Natural killer cell (primary cell): ENCODE measurements at regions not wholly inside any gene's neighbourhood (a gene's known extent, or its start where the extent isn't known, plus 50 kb on each side); places are given as distances from the start of the nearest gene placed in this dataset.

Experiments
- ATAC-seq, 3 donors: fragments of 150-1000 bp in 2 of 3; fragments of 200-7000 bp in 1 of 3; cut with Tn5 transposase; 1 replicate in 1 of 3; 2 replicates in 2 of 3; pipeline ENCODE4 v1.10.0; 2021; ENCODE audit warnings: mild to moderate bottlenecking in 2 of 3, moderate library complexity in 2 of 3
- DNase-seq, 2 donors: peaks; one replicate each; pipeline versions ENCODE4 v3.0.0 to v3.0.0-alpha.2; 2013 to 2021; ENCODE audit warnings: mixed read lengths in 1 of 2
- H3K27ac ChIP-seq: one replicate; pipeline ENCODE4 v1.5.1; 2013; ENCODE audit warnings: mild to moderate bottlenecking, low read length
- H3K27me3 ChIP-seq: one replicate; pipeline ENCODE4 v1.6.1; 2013; ENCODE audit warnings: low read length; ENCODE audit not compliant: control insufficient read depth, insufficient read depth
- H3K36me3 ChIP-seq: one replicate; pipeline ENCODE4 v1.6.1; 2013; ENCODE audit warnings: low read length; ENCODE audit not compliant: control insufficient read depth, insufficient read depth
- H3K4me1 ChIP-seq: one replicate; pipeline ENCODE4 v1.6.1; 2013; ENCODE audit warnings: low read length; ENCODE audit not compliant: control insufficient read depth, insufficient read depth
- H3K4me3 ChIP-seq: one replicate; pipeline ENCODE4 v1.5.1; 2013; ENCODE audit warnings: low read length
- H3K9me3 ChIP-seq: one replicate; pipeline ENCODE4 v1.6.1; 2013; ENCODE audit warnings: low read length; ENCODE audit not compliant: control insufficient read depth, insufficient read depth
- H3K27ac Mint-ChIP-seq, 2 donors: one replicate each; pipeline ENCODE4 v1.8.0; 2022; ENCODE audit warnings: mild to moderate bottlenecking in 2 of 2, mixed read lengths in 2 of 2, moderate library complexity in 1 of 2
- H3K27me3 Mint-ChIP-seq, 2 donors: one replicate each; pipeline ENCODE4 v1.8.0; 2022; ENCODE audit warnings: low read depth in 2 of 2, mixed read lengths in 2 of 2
- H3K36me3 Mint-ChIP-seq: one replicate; pipeline ENCODE4 v1.8.0; 2022; ENCODE audit warnings: mixed read lengths
- H3K4me1 Mint-ChIP-seq, 2 donors: one replicate each; pipeline ENCODE4 v1.8.0; 2022; ENCODE audit warnings: mixed read lengths in 2 of 2
- H3K4me3 Mint-ChIP-seq: one replicate; pipeline ENCODE4 v1.8.0; 2022; ENCODE audit warnings: mild to moderate bottlenecking, moderate library complexity, mixed read lengths
- H3K9me3 Mint-ChIP-seq, 2 donors: one replicate each; pipeline ENCODE4 v1.8.0; 2022; ENCODE audit warnings: mixed read lengths in 2 of 2
- WGBS: methylation state at CpG from one replicate; pipeline ENCODE4 v1.1.7; 2013; ENCODE audit warnings: missing lambda C conversion rate; ENCODE audit not compliant: insufficient coverage; 5-methylcytosine and 5-hydroxymethylcytosine counted together
- intact Hi-C: fragments of 100-400 bp; cut with micrococcal nuclease; formaldehyde crosslinking; loops from one replicate; pipeline ENCODE4 v1.14.2; 2022
- TF ChIP-seq, protein P1 (sequence below): fragments of 200-600 bp; IDR thresholded peaks from one replicate; pipeline ENCODE4 v1.8.0; 2022; ENCODE audit warnings: antibody characterized with exemption

DNA sequence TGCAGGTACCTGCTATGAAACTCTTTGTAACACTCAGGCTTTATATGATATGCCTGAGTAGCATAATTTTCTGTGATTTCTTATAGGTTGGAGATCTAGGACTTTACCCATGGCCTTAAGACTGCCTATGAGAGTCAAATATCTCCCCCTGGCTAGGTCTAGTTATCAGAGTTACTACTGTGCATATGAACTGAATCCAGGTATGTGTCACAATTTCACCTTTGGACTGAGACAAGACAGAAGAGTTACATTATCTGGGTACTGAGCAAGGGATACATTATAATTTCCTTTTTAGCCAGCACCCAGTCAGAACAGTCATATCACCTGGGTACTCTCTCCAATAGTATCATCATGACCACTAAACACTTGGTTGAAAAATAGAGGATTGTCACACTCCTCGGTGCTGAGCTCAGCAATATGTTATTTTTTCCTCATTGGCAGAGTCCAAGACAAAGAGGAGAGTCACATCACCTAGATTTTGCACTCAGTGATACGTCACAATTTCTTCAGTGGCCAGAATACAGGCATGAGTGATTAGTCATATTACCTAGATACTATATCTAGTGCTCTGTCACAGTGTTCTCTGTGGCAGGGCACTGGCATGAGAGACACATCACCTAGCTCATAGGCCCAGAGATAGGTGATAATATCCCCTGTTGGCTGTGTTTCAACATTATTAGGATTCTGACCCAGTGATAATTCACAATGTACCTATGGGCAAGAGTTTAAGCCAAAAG is 1027.6 kb upstream of the AMELY start:
- ATAC-seq (no peak), DNase-seq (no peak)
- Histone ChIP-seq H3K36me3 (no peaks in the 10 kb centered on the region), H3K27ac (no peak overlapping the region), H3K4me3 (no peak overlapping the region), H3K9me3 (no peaks in the 10 kb centered on the region), H3K27me3 (no peaks in the 10 kb centered on the region), H3K4me1 (no peaks in the 10 kb centered on the region)
- TF ChIP-seq, protein P1, sequence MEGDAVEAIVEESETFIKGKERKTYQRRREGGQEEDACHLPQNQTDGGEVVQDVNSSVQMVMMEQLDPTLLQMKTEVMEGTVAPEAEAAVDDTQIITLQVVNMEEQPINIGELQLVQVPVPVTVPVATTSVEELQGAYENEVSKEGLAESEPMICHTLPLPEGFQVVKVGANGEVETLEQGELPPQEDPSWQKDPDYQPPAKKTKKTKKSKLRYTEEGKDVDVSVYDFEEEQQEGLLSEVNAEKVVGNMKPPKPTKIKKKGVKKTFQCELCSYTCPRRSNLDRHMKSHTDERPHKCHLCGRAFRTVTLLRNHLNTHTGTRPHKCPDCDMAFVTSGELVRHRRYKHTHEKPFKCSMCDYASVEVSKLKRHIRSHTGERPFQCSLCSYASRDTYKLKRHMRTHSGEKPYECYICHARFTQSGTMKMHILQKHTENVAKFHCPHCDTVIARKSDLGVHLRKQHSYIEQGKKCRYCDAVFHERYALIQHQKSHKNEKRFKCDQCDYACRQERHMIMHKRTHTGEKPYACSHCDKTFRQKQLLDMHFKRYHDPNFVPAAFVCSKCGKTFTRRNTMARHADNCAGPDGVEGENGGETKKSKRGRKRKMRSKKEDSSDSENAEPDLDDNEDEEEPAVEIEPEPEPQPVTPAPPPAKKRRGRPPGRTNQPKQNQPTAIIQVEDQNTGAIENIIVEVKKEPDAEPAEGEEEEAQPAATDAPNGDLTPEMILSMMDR: no peak
- Mint-ChIP-seq H3K27ac (no peak overlapping the region), H3K9me3 (no peaks in the 10 kb centered on the region), H3K4me3 (no peak overlapping the region), H3K4me1 (no peaks in the 10 kb centered on the region), H3K27me3 (no peaks in the 10 kb centered on the region), H3K36me3 (no peaks in the 10 kb centered on the region)
- WGBS: no CpG with 5 or more reads among the region's 2 CpGs
- intact Hi-C loops: no loop called here

DNA sequence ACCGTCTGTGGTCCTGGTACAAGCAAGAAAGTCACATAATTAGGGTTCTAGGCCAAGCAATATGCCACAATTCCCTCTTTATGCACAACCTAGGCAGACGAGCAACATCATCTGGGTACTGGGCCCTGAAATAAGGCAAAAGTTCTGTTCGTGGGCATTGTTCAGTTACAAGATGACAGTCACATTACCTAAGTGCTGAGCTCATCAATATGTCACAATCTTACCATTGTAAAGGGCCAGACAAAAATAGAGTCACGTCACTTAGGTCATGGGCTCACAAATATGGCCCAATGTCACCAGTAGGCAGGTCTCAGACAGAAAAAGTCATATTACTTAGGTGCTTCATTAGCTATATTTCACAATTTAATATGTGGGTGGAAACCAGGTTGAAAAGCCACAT is 1025.3 kb upstream of the AMELY start:
- TF ChIP-seq, protein P1: no peak
- no peaks in the 10 kb centered on the region for H3K27me3 Mint-ChIP-seq
- Histone ChIP-seq H3K36me3 (no peaks in the 10 kb centered on the region), H3K27ac (no peak overlapping the region), H3K27me3 (no peaks in the 10 kb centered on the region), H3K4me3 (no peak overlapping the region), H3K4me1 (no peaks in the 10 kb centered on the region), H3K9me3 (no peaks in the 10 kb centered on the region)
- DNase-seq: no peak
- no peak for ATAC-seq
- WGBS: 74% methylated on average over 4 of the region's 4 CpGs
- no peaks in the 10 kb centered on the region for H3K36me3 Mint-ChIP-seq
- intact Hi-C loops: no loop called here
- no peaks in the 10 kb centered on the region for H3K9me3 Mint-ChIP-seq
- H3K4me3 Mint-ChIP-seq: no peak overlapping the region
- no peaks in the 10 kb centered on the region for H3K4me1 Mint-ChIP-seq
- H3K27ac Mint-ChIP-seq: no peak overlapping the region

DNA sequence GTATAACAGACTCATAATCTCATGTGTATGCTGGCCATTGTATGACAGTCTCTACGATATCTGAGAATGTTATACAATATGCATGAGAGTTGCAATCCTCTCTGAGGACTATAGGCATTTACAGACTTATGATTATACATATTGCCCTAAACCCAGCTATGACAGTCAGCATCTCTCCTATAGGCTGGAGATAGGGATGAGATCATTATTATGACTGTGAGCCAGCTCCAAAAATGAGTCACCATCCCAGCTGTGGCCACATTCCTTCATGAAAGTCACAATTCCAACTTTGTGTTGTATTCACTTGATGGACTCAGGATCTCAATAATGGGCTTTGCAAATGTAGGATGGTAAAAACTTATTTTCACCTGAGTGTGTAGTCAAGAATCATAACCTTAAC is 1024.5 kb upstream of the AMELY start:
- H3K4me3 Mint-ChIP-seq: no peak overlapping the region
- DNase-seq: no peak
- Histone ChIP-seq H3K36me3 (no peaks in the 10 kb centered on the region), H3K4me1 (no peaks in the 10 kb centered on the region), H3K27me3 (no peaks in the 10 kb centered on the region), H3K4me3 (no peak overlapping the region), H3K9me3 (no peaks in the 10 kb centered on the region), H3K27ac (no peak overlapping the region)
- no peaks in the 10 kb centered on the region for H3K9me3 Mint-ChIP-seq
- no peak overlapping the region for H3K27ac Mint-ChIP-seq
- no peak for ATAC-seq
- H3K4me1 Mint-ChIP-seq: no peaks in the 10 kb centered on the region
- intact Hi-C loops: no loop called here
- WGBS: no CpG with 5 or more reads among the region's 1 CpG
- no peaks in the 10 kb centered on the region for H3K27me3 Mint-ChIP-seq
- H3K36me3 Mint-ChIP-seq: no peaks in the 10 kb centered on the region
- TF ChIP-seq, protein P1: no peak

DNA sequence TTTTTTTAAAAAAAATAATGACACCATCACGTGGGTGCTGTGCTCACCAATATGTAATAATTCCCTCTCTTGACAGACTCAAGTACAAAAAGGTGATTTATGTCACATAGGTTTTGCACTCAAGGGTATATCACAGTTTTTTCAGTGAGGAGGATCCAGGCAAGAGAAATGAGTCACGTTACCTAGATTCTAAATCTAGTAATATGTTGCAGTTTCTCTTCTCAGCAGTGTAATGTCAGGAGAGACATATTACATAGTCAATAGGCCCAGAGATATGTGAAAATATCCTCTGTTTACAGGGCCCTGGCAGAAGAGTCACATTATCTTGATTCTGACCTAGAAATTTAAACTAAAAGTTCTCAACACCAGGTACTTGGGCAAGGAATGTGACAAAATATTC is 1024.1 kb upstream of the AMELY start:
- DNase-seq: no peak
- H3K4me1 ChIP-seq: no peaks in the 10 kb centered on the region
- no CpG with 5 or more reads among the region's 2 CpGs for WGBS
- ATAC-seq: no peak
- no peaks in the 10 kb centered on the region for H3K36me3 Mint-ChIP-seq
- H3K9me3 ChIP-seq: no peaks in the 10 kb centered on the region
- TF ChIP-seq, protein P1: no peak
- intact Hi-C loops: no loop called here
- no peak overlapping the region for H3K27ac Mint-ChIP-seq
- H3K27ac ChIP-seq: no peak overlapping the region
- H3K9me3 Mint-ChIP-seq: no peaks in the 10 kb centered on the region
- no peaks in the 10 kb centered on the region for H3K36me3 ChIP-seq
- H3K27me3 ChIP-seq: no peaks in the 10 kb centered on the region
- H3K4me3 ChIP-seq: no peak overlapping the region
- no peaks in the 10 kb centered on the region for H3K4me1 Mint-ChIP-seq
- H3K27me3 Mint-ChIP-seq: no peaks in the 10 kb centered on the region
- no peak overlapping the region for H3K4me3 Mint-ChIP-seq
